Upper lobe of right lung (tissue), 1 donor: ENCODE measurements at regions not wholly inside any gene's neighbourhood (a gene's known extent, or its start where the extent isn't known, plus 50 kb on each side); places are given as distances from the start of the nearest gene placed in this dataset.
A peak's percentile ranks its signal among the peaks of the same experiment; 100 is the strongest.

Source experiments
- ATAC-seq: fragments of 200-7000 bp; cut with Tn5 transposase; one replicate; pipeline ENCODE4 v1.9.1; 2020; ENCODE audit warnings: mild to moderate bottlenecking, moderate library complexity
- DNase-seq: peaks from one replicate; pipeline ENCODE4 v3.0.0-alpha.2; 2020
- H3K27ac ChIP-seq: fragments of 200-600 bp; one replicate; pipeline ENCODE4 v1.8.0; 2022
- H3K27me3 ChIP-seq: fragments of 200-600 bp; one replicate; pipeline ENCODE4 v1.8.0; 2022; ENCODE audit warnings: mild to moderate bottlenecking
- H3K36me3 ChIP-seq: fragments of 200-600 bp; one replicate; pipeline ENCODE4 v1.8.0; 2022
- H3K4me1 ChIP-seq: fragments of 200-600 bp; one replicate; pipeline ENCODE4 v1.8.0; 2022
- H3K4me3 ChIP-seq: fragments of 200-600 bp; one replicate; pipeline ENCODE4 v1.8.0; 2022; ENCODE audit warnings: mild to moderate bottlenecking
- H3K9me3 ChIP-seq: fragments of 200-600 bp; one replicate; pipeline ENCODE4 v1.8.0; 2022
- CTCF ChIP-seq: fragments of 200-600 bp; IDR thresholded peaks from one replicate; pipeline ENCODE4 v1.8.0; 2022; ENCODE audit warnings: antibody characterized with exemption
- intact Hi-C: fragments of 100-400 bp; cut with DNase I; formaldehyde crosslinking; loops from one replicate; pipeline ENCODE4 v1.11.0; 2022
- donor health status: DM: no; HTN: yes; CAD: no; lungs with severe emphysema.

DNA sequence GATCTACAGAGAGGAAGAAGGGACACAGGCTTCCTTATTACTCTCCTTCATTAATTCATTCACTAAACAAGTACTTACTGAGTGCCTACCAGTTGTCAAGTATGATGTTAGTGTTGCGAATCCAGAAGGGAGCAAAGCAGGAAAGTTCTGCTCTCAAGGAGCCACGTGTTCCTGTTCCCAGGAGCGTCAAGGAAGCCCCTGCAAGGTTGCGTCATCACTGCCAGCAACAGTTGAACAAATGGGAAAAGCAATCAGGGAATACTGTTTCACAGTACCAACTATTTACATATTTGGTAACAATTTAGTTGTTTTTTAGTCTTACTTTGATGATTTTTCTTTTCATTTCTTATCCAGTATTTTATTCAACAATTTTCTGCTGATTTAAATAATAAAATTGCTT is 310.0 kb downstream of the FOXA2 start:
- ATAC-seq: no peak

DNA sequence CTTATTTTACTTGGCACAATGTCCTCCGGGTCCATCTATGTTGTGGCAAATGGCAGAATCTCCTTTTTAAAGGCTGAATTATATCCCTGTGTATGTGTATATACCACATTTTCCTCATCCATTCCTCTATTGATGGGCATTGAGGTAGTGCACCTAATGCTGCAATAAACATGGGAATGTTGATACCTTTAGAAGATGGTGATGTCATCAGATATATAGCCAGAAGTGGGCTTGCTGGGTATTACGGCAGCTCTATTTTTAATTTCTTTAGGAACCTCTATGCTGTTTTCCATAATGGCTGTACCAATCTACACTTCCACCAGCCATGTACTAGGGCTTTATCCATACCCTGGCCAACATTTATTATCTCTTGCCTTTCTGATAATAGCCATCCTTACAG is 315.7 kb downstream of the FOXA2 start:
- intact Hi-C loops: no loop called here
- Histone ChIP-seq H3K27me3 (no peaks in the 10 kb centered on the region), H3K27ac (no peak overlapping the region), H3K4me1 (no peaks in the 10 kb centered on the region), H3K36me3 (no peaks in the 10 kb centered on the region), H3K9me3 (no peaks in the 10 kb centered on the region), H3K4me3 (no peak overlapping the region)
- no peak for TF ChIP-seq CTCF
- no peak for DNase-seq
- no peak for ATAC-seq

More for the DNA sequence above, 310.0 kb downstream of the FOXA2 start:
- intact Hi-C loops: no loop called here
- no peaks in the 10 kb centered on the region for H3K36me3 ChIP-seq
- DNase-seq: no peak
- H3K9me3 ChIP-seq: no peaks in the 10 kb centered on the region
- TF ChIP-seq CTCF: no peak
- no peaks in the 10 kb centered on the region for H3K27me3 ChIP-seq
- no peak overlapping the region for H3K27ac ChIP-seq
- no peaks in the 10 kb centered on the region for H3K4me1 ChIP-seq
- H3K4me3 ChIP-seq: no peak overlapping the region

GRCh38 chr20:22264917-22265316 is 319.5 kb downstream of the FOXA2 start:
- DNase-seq: no peak
- H3K27me3 ChIP-seq: no peaks in the 10 kb centered on the region
- no peaks in the 10 kb centered on the region for H3K36me3 ChIP-seq
- no peak overlapping the region for H3K4me3 ChIP-seq
- H3K9me3 ChIP-seq: no peaks in the 10 kb centered on the region
- no peaks in the 10 kb centered on the region for H3K4me1 ChIP-seq
- TF ChIP-seq CTCF: no peak
- intact Hi-C loops: no loop called here
- ATAC-seq: no peak
- no peak overlapping the region for H3K27ac ChIP-seq

- H3K27me3 ChIP-seq: no peaks in the 10 kb centered on the region
- no peaks in the 10 kb centered on the region for H3K36me3 ChIP-seq
- no peaks in the 10 kb centered on the region for H3K9me3 ChIP-seq
- DNase-seq: no peak
- TF ChIP-seq CTCF: no peak
- intact Hi-C loops: no loop called here
- no peak overlapping the region for H3K4me3 ChIP-seq
- ATAC-seq: no peak
- H3K27ac ChIP-seq: no peak overlapping the region
- no peaks in the 10 kb centered on the region for H3K4me1 ChIP-seq
Observed at GRCh38 chr20:22260506-22260905, 323.9 kb downstream of the FOXA2 start.

DNA sequence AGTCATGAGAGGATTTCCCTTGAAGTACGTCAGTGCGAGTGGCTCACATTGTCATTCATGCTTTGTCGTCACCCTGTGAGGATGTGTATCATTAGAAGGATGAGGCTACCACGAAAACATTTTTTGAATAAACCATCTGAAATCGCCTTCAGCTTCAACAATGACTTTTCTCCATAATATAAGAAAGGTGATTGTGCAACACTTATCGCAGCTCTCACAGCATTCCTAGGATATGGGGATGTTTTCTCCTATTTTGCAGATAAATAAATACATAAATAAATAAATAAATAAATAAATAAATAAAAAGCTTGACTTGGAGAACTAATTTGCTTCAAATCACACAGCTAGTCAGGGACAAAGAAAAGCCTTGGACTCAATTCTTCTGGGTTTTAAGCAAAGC is 326.5 kb downstream of the FOXA2 start:
- Histone ChIP-seq H3K4me1 (no peaks in the 10 kb centered on the region), H3K27ac (no peak overlapping the region), H3K9me3 (no peaks in the 10 kb centered on the region), H3K27me3 (no peaks in the 10 kb centered on the region), H3K4me3 (no peak overlapping the region), H3K36me3 (no peaks in the 10 kb centered on the region)
- TF ChIP-seq CTCF: no peak
- ATAC-seq (no peak), DNase-seq (no peak)
- intact Hi-C loops: no loop called here

DNA sequence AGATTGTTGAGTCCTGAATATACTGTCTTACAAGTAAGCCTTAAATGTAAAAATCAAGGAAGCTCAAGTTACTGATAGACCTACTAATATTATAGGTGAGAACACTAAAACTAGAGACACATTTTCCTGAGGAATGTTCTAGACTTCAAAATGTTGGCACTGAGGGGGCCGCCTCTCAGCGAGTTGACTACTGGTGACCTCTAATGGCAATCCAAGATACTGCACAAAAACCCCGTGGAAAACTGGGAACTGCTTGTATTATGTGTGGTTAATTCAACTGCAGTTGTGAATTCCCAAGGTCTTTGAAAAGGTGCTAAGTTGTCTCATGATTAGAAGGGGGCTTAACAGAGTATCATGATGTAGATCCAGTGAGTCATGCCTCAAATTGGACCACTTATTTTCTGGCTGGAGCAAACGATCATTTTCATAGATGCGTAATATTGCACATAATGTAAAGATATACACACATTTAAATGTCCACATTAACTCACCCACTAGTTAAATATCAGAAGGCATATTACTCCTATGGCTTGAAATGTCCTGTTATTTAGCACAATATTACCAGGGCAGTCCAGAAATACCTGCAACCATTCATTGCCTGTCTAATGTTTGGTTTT is 336.2 kb downstream of the FOXA2 start:
- intact Hi-C loops: no loop called here
- Histone ChIP-seq H3K4me1 (no peaks in the 10 kb centered on the region), H3K27me3 (no peaks in the 10 kb centered on the region), H3K9me3 (no peaks in the 10 kb centered on the region), H3K36me3 (no peaks in the 10 kb centered on the region), H3K4me3 (no peak overlapping the region), H3K27ac (no peak overlapping the region)
- ATAC-seq (no peak), DNase-seq (no peak)
- TF ChIP-seq CTCF: peak; percentile 40
